A172 (cell line): ENCODE measurements at regions not wholly inside any gene's neighbourhood (a gene's known extent, or its start where the extent isn't known, plus 50 kb on each side); places are given as distances from the start of the nearest gene placed in this dataset.
"Not testable (repeated sequence)": the region's sequence is repeated elsewhere in the genome, so short reads cannot be mapped to it uniquely, and the experiment has no call there.

Experiments
- DNase-seq: peaks from one replicate; pipeline ENCODE4 v3.0.0-alpha.2; 2015; ENCODE audit warnings: low spot score

DNA sequence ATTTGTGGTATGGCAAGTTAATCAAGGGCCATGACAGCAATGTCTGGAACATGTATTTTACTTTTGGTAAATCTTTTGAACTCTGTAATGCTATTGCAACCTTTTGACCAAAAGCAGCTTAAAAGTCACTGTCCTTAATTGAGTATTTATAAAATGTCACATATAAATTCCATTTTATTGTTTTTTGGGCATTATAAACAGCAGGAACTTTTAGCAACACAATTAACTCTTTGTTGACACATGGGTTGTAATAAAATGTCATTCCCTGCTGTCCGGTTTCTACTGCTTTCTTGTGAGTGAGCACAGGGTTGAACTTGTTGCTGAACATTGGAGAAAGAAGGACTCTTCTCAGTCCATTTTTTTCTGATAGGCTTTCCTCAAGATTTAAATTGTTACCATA lies 1923.1 kb downstream of the PCDH9 start:
- DNase-seq: no peak

DNA sequence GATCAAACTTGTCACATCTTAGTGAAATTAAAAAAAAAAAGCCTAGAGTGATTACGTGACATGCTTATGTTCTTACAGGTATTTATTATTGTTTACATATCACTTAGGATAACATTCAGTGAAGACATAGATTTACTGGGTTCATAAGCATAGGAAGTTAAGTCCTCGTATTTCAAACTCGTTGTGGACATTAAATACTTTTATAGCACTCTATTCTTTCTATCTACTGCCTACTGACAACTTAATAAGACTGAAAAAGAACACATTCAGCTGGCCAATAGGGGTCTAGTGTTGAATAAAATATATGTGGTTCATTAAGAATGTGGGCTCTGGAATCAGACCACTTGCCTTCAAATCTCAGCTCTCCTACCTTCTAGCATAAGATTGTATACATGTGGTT lies 1927.4 kb downstream of the PCDH9 start:
- DNase-seq: no peak

DNA sequence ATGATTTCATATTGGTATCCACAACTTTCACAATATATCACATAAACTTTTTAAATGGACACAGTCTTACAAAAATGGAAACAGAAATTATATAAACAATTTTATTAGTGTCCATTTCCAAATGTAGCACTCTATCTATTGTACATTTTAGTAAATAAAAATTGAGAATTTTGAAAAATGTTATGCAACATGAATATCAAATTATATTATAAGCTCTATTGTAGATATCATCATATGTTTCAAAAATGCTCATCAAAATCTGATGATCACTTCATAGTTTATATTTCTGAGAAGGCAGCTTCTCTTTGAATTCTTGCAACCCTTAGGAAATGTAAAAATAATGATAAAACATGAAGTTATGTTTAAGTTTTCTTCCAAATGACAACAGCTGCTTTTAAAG lies 1928.6 kb downstream of the PCDH9 start:
- DNase-seq: no peak

DNA sequence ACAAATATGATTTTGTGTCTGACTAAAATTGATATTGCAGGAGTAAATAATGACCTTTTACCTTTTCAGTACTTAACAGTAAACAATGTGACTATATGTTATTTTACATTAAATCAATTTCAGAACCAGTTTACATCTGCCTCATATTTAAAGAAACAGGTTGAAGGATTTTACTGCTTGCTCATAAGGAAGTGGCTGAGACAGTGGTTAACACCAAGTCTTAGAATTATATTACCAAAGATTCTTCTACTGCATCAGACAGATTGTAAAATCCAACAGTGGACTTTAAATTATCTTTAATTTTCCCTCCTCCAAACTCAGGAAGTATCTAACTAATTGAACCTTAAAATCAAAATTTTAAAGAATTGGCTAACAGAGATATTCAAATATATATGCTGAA lies 1929.9 kb downstream of the PCDH9 start:
- DNase-seq: no peak

DNA sequence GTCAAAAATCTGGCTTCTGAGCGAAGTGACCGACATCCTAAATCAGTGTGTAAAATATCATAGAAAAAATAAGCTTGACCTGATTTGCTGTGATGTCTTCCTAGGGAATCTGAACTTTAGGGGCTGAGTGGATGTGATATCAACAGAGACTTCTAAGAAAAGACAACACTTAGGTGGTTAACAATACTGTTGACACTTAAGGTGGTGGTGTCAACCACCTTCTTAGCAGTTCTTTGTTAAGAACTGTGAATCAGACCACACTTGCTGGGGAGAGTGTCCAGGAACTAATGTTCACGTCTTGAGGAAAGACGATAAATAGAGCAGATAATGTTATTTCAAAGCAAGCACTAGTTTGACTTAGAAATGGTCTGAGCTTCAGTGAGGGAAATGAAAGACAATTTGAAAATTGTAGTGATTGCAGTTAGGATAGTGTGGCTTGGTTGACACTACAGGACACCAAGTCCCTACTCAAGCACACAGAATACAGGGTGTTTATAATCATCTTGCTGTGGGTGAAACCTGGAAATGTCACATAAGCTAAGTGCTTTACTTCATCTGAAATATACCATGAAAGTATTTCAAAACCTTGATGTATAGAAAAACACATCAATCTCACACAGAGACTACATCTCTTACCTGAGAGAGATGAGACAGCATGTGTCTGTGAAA lies 1936.5 kb downstream of the PCDH9 start:
- DNase-seq: no peak

DNA sequence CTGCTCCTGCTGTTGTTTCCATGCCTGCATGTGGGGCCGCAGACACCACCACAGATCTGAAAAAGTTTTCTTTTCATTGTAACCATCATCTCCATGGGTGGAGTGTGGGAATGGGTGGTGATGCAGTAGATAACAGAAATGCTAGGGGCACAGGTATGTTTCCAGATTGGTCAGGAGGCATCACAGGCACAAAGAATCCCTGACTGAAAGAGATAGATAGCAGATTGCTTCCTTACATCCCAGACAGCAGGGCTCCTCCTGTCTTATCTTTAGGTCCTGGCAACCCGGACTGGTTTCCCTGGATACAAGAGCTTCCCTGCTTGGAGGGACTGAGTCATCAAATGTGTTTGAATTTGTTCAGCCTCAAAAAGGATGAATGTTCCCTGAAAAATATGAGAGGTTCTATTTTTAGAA lies 1937.6 kb downstream of the PCDH9 start:
- DNase-seq: peak; percentile 72

DNA sequence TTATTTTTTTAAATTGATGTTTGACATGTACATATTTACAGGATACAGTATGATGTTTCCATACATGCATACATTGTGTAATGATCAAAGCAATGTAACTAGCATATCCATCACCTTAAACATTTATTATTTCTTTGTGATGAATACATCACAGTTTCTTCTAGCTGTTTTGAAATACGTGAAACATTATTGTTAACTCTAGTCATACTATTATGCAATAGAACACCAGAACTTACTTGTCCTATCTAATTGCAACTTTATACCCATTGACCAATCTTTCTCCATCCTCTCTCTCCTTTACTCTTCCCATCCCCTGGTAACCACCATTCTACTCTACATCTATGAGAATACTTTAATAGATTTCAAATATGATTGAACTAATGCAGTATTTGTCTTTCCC lies 1942.7 kb downstream of the PCDH9 start:
- DNase-seq: no peak

DNA sequence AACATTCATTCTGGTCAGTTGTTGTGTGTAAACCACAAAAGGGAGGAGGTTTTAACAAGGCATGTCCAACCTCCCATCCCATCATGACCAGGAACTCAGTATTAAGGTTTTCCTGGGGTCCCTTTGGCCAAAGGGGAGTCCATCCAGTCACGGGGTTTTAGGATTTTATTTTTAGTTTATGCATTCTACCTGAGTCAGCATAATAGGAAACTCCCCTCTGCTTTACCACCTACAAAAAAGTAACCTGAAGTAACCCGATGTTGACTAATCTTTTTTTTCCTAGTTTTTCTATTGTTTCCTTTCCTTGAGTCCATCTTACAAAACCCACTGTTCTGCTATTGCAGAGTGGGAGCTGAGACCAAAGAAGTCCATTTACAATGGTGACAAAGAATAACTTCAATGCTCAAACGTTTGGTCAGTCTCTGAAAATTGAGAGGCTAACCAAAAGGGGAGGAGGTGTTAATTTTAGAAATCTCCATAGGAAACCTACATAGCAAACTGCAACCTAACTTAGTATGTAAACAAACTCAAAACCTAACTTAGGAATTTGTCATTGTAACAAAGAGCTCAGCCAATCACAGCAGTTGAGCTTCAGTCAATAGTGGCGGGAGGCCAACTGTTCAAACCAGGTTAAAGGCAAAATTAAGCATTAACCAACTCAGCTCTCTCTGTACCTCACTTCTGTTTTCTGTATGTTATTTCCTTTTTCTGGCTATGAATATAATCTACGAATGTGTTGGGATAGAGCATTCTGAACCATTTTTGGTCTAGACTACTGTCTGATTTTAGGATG lies 1954.1 kb downstream of the PCDH9 start:
- DNase-seq: no peak

DNA sequence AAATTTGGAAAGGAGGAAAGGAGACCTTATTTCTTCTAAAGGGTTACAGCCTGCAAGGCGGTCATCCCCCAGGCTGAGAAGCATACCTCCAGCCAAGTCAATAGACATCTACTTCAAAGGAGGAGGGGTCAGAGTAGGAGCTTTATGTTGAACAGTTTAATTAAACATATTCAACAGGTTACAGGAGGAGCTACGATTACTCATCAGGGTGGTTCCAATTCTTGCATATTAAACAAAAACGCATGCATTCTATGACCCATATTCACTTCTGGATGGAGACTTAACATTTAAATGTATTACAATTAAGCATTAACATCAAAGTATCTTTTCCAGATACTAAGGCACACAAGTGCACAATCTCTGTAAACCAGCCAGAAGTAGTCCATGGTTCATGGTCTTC lies 1955.0 kb downstream of the PCDH9 start:
- no peak for DNase-seq

DNA sequence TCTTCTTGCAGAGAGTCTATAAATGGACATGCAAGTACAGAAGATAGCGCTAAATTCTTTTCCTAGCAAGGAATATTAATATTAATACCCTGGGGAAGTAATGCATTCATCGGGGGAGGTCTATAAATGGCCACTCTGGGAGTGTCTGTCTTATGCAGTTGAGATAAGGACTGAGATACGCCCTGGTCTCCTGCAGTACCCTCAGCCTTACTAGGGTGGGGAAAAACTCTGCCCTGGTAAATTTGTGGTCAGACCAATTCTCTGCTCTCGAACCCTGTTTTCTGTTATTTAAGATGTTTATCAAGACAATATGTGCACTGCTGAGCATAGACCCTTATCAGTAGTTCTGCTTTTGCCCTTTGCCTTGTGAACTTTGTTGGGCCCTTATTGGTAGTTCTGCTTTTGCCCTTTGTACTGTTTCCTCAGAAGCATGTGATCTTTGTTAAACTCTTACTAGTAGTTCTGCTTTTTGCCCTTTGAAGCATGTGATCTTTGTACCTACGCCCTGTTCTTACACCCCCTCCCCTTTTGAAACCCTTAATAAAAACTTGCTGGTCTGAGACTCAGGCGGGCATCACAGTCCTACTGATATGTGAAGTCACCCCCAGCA lies 1956.2 kb downstream of the PCDH9 start:
- not testable (repeated sequence) for DNase-seq

DNA sequence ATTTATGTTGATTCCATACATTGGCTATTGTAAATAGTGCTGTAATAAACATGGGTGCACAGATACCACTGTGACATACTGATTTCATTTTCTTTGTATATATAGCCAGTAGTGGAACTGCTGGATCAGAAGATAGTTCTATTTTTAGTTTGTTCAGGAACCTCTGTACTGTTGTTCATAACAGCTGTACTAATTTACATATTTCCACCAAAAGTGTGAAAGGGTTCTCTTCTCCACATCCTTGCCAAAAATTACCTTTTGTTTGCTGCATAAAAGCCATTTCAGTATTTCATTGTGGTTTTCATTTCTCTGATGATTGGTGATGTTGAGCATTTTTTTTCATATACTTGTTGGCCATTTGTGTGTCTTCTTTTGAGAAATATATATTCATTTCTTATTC lies 1962.1 kb downstream of the PCDH9 start:
- DNase-seq: no peak

DNA sequence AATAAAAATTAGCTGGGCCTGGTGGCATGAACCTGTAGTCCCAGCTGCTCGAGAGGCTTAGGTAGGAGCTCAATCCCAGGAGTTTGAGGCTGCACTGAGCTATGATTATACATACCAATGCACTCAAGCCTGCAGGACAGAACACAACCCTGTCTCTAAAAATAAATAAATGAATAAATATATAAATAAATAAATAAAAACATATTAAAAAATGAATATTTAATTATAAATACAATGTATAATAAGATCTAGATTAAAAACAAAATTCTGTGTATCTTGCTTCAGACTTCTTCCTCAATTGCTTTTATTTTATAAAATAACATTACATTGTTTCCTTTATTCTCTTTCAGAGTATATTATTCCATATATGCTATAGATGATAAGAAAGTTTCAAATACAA lies 1964.1 kb downstream of the PCDH9 start:
- DNase-seq: no peak

DNA sequence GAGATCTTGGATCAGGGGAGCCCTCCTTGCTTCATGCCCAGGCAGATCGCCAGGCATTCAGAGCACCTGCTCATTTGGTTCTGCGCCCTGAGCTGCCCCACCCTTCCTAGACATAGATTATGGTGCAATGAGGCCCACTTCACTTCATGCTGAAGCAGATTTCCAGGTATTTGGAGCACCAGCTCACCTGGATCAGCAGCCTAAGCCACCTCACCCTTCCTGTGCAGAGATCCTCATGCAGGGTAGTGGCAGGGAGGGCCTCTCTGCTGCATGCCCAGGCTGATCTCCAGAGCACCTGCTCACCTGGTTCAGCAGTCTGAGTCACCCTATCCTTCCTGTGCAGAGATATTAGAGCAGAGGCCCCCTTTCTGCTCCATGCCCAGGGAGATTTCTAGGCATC lies 1966.1 kb downstream of the PCDH9 start:
- no peak for DNase-seq

DNA sequence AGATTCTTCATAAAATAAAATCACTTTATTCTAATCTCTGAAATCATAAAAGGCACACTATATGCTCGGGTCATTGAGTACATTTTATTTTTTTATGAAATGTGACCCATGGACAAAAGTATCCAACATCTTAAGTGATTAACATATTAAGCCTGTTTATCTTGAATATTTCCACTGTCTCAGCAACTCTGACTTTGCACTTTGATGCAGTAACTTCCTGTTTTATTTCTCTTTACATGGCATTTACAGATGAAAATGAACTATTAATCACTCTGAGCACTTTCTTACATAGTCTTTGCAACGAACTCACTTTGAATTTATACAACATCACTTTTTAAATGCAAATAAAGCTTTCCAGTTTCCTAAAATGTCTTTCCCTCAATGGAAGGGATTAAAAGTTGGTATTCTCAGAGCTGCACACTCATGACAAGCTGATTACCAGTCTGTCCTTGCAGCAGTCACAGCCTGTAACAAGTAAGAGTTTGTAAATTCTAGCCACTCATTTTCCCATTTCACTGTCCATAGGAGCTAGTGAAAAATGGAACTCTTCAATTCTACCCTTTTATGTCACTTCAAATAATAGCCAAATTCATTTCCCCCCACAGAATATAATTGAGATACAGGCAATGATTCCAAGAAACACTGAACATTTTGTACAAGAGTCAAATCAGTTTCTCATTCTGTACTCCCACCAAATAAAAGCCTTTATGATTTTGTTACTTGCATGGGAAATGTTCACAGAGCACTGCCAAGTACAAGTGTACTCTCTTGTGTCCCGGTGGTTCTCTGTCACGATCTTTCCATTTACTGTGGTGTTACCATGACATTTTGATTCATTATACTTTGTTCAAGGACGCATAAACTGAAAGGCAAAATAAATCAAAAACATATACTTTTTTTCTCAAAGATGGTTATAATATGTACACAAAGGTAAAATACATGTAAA lies 1968.9 kb downstream of the PCDH9 start:
- peak; percentile 4 for DNase-seq

DNA sequence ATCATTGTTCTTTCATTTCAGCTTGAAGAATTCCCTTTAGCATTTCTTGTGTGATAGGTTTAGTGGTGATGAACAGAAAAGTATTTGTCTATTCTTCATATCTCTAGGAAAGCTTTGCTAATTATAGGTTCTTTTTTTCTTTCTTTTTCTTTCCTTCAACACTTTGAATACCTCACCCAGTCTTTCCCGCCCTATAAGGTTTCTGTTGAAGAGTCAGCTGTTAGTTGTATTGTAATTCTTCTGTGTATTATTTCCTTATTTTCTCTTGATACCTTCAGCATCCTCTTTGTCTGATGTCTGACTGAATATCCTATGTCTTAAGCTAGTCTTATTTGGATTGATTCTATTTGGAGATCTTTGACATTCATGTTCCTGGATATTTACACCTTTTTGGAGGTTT lies 1989.4 kb downstream of the PCDH9 start:
- DNase-seq: no peak

DNA sequence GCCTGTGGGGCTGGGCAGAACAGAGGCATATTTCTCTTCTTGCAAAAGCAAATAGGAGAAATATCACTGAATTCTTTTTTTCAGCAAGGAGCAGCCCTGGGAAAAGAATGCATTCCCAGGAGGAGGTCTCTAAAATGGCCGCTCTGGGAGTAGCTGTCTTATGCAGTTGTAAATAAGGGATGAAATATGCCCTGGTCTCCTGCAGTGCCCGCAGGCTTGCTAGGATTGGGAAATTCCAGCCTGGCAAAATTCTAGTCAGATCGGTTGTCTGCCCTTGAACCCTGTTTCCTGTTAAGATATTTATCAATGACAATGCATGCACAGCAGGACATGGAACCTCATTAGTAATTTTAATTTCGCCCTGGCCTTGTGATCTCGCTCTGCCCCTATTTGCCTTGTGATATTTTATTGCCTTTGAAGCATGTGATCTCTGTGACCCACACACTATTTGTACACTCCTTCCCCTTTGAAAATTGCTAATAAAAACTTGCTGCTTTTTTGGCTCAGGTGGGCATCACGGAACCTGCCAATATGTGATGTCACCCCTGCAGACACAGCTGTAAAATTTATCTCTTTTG lies 1993.2 kb downstream of the PCDH9 start:
- peak; percentile 40 for DNase-seq

DNA sequence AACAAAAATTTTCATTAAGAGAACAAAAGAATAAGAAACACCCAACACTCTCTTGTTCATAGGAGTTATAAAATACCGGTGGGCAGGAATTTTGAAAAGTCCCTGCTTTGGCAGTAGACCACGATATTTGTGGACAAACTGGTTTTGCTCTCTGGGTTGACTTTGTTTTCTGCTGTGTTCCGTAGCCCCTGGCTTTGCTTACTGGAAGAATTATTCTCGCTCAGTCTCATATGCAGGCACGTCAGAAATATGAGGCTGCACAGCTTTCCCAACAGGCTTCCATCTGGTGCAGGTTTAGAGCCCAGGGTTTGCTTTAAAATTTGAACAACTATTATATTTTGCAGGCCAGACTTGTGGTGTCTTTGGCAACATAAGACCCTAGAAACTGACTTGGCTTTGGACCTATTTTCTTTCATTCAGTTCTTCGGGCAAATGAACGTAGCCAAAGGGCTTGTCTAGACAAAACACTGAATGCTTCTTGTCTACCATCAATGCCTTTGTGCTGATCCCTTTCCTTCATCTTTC lies 2012.6 kb downstream of the PCDH9 start:
- DNase-seq: no peak

DNA sequence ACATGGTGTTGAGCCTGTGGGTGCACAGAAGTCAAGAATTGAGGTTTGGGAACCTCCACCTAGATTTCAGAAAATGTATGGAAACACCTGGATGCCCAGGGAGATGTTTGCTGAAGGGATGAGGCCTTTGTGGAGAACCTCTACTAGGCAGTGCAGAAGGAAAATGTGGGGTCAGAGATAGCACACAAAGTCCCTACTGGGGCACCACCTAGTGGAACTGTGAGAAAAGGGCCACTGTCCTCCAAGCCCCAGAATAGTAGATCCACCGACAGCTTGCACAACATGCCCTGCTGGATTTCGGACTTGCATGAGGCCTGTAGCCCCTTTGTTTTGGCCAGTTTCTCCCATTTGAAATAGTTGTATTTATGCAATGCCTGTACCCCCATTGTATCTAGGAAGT lies 2027.3 kb downstream of the PCDH9 start:
- not testable (repeated sequence) for DNase-seq

DNA sequence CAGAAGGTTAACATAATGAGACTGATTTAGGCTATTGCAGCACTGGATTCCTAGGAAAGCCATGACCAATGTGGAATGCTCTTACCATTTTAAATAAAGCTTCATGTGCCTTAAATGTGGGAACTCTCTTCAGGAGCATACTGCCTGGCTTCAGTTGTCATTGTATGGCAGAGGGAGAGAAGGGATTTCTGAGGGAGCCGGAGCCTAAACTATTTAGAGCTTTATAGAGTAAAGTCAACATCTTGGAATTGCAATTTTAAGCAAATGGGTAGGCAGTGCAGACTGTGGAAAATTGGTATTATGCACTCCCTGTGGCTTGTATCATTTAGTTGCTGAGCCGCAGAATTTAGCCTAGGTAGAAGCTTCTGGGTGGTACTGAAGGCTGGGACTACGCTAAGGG lies 2041.4 kb downstream of the PCDH9 start:
- no peak for DNase-seq

DNA sequence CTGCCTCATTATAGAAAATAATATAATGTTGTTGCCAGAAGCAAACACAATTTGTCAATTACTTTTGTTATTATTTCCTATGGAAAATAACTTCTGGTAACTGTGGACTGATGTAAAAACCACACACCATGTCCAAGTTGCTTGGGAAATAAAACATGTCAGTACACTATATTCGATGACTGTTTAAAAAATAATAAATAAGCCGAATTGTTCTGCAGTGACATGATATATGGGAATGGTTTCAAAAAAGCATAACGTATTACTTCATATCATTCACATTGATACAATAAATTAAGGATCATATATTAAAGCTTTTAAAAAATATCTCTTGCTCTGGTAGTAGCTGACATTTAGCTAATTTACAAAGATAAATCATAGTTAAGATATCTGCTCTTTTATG lies 2062.1 kb downstream of the PCDH9 start:
- DNase-seq: no peak

DNA sequence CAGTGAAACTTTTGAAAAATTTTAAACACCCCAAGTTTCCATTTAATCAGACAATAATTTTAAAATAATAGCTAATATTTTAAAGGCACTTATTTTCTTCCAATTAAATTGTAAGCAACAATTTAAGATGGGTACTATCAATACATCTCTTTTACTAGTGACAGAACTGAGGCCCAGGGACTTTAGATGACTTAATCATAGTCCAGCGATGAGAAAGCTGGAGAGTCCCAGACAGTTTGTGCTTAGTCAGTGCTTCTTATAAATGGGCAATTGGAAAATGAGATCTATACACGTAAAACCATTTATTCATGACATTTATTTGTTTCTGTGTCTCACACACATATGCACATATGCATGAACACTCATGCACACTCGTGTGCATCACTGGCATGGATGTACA lies 2063.5 kb downstream of the PCDH9 start:
- no peak for DNase-seq
